Activated naive CD4-positive, alpha-beta T cell treated with anti-CD3 and anti-CD28 coated beads, Interleukin-2, amount 50 U/mL, for 24 hours (primary cell): ENCODE measurements at regions not wholly inside any gene's neighbourhood (a gene's known extent, or its start where the extent isn't known, plus 50 kb on each side); places are given as distances from the start of the nearest gene placed in this dataset.

Experiments
- H3K27ac Mint-ChIP-seq: one replicate; pipeline ENCODE4 v1.8.0; 2021; ENCODE audit warnings: mild to moderate bottlenecking, mixed read lengths
- H3K27me3 Mint-ChIP-seq: one replicate; pipeline ENCODE4 v1.8.0; 2021; ENCODE audit warnings: mixed read lengths
- H3K36me3 Mint-ChIP-seq: one replicate; pipeline ENCODE4 v1.8.0; 2021; ENCODE audit warnings: mixed read lengths
- H3K4me1 Mint-ChIP-seq: one replicate; pipeline ENCODE4 v1.8.0; 2021; ENCODE audit warnings: mixed read lengths
- H3K4me3 Mint-ChIP-seq: one replicate; pipeline ENCODE4 v1.8.0; 2021; ENCODE audit warnings: mild to moderate bottlenecking, mixed read lengths
- H3K9me3 Mint-ChIP-seq: one replicate; pipeline ENCODE4 v1.8.0; 2021; ENCODE audit warnings: mixed read lengths

GRCh38 chr2:126495189-126495588, 160.8 kb upstream of the GYPC start:
- H3K36me3 Mint-ChIP-seq: peaks cover 3% of the 10 kb centered on the region
- H3K9me3 Mint-ChIP-seq: peaks cover 9% of the 10 kb centered on the region
- no peak overlapping the region for H3K27ac Mint-ChIP-seq
- H3K4me1 Mint-ChIP-seq: no peaks in the 10 kb centered on the region
- no peak overlapping the region for H3K4me3 Mint-ChIP-seq
- H3K27me3 Mint-ChIP-seq: peaks cover 15% of the 10 kb centered on the region

DNA sequence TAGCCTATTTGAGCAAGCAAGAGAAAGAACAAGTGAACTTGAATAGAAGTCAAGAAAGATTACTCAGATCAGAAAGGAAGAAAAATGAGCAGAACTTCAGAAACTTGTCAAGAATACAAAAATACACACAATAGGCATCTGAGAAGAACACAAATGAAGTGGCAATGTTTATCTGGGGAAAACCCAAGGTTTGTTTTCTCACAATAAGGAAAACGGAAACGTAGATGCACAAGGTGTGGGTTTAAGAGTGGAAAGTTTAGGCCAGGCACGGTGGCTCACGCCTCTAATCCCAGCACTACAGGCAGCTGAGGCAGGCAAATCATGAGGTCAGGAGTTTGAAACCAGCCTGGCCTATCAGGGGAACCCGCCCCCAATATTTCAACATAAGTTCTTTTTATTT, 159.5 kb upstream of the GYPC start:
- Mint-ChIP-seq H3K36me3 (peaks cover 3% of the 10 kb centered on the region), H3K4me3 (no peak overlapping the region), H3K27ac (no peak overlapping the region), H3K27me3 (peaks cover 17% of the 10 kb centered on the region), H3K4me1 (no peaks in the 10 kb centered on the region), H3K9me3 (peaks cover 9% of the 10 kb centered on the region)

- H3K4me1 Mint-ChIP-seq: no peaks in the 10 kb centered on the region
- no peak overlapping the region for H3K4me3 Mint-ChIP-seq
- no peak overlapping the region for H3K27ac Mint-ChIP-seq
- H3K9me3 Mint-ChIP-seq: no peaks in the 10 kb centered on the region
- H3K27me3 Mint-ChIP-seq: peaks cover 9% of the 10 kb centered on the region
- no peaks in the 10 kb centered on the region for H3K36me3 Mint-ChIP-seq
Measured at GRCh38 chr2:126503476-126503875, 152.5 kb upstream of the GYPC start.

DNA sequence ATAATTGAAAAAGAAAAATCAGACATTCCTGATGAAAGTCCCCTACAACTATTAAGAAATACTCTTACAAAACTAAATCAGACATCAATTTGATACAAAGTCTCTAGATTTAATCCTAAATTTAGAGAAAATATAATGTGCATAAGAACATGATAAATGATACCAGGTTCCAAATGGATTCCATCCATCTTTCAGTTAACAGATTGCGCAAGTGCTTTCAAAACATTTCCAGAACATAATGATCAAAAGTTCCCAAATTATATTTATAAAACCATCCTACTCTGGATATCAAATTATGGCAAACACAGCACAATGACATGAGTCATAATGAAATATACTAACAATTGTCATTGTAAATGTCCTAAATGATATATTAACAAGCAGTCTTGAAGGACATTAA, 151.0 kb upstream of the GYPC start:
- no peaks in the 10 kb centered on the region for H3K4me1 Mint-ChIP-seq
- no peaks in the 10 kb centered on the region for H3K9me3 Mint-ChIP-seq
- peaks cover 6% of the 10 kb centered on the region for H3K27me3 Mint-ChIP-seq
- H3K36me3 Mint-ChIP-seq: no peaks in the 10 kb centered on the region
- no peak overlapping the region for H3K27ac Mint-ChIP-seq
- H3K4me3 Mint-ChIP-seq: no peak overlapping the region

GRCh38 chr2:126506786-126507185, 149.2 kb upstream of the GYPC start:
- Mint-ChIP-seq H3K27me3 (peaks cover 2% of the 10 kb centered on the region), H3K9me3 (no peaks in the 10 kb centered on the region), H3K4me3 (no peak overlapping the region), H3K27ac (no peak overlapping the region), H3K36me3 (no peaks in the 10 kb centered on the region), H3K4me1 (no peaks in the 10 kb centered on the region)

- Mint-ChIP-seq H3K9me3 (no peaks in the 10 kb centered on the region), H3K4me1 (no peaks in the 10 kb centered on the region), H3K4me3 (no peak overlapping the region), H3K27me3 (no peaks in the 10 kb centered on the region), H3K27ac (no peak overlapping the region), H3K36me3 (no peaks in the 10 kb centered on the region)
Measured at GRCh38 chr2:126507425-126507911, 148.5 kb upstream of the GYPC start.

DNA sequence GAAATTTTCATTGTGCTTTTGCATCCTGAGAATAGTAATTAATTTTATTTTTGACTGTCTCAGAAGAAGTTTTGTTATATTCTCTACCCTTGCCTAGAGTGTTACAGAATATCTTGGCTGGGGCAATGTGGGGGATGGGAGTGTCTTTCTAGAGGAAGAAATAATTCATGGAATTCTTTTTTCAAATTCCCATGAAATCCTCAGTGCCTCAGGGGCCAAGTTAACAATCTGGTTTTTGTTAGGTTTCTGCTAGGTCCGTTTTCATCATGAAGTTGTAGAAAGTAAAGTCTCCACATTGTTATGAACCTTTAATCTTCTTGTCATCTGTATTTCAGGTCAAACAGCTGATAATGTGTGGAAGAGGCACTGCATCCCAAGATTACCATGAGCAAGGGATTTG, 145.6 kb upstream of the GYPC start:
- no peaks in the 10 kb centered on the region for H3K9me3 Mint-ChIP-seq
- no peaks in the 10 kb centered on the region for H3K36me3 Mint-ChIP-seq
- H3K27ac Mint-ChIP-seq: no peak overlapping the region
- peaks cover 2% of the 10 kb centered on the region for H3K27me3 Mint-ChIP-seq
- H3K4me3 Mint-ChIP-seq: no peak overlapping the region
- H3K4me1 Mint-ChIP-seq: no peaks in the 10 kb centered on the region

DNA sequence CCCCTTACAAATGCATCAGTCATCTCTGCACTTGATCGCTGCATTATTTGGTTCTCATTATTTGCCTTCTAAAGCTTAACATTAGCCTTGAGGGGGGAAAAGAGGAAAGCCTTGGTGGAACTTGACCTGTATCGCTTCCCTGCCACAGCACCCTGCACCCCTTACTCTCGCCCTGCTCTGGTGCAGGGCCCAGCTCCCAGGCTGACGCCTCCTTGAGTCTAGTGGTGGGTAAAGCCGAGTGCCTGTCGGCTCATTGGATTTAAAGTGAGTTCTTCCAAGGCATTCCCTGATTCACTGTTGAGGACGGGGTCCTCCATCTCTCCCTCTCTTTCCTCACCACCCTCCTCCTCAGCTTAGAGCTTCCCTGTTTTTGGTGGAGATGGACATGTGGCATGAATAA, 145.0 kb upstream of the GYPC start:
- no peak overlapping the region for H3K27ac Mint-ChIP-seq
- H3K27me3 Mint-ChIP-seq: peaks cover 2% of the 10 kb centered on the region
- H3K4me3 Mint-ChIP-seq: no peak overlapping the region
- no peaks in the 10 kb centered on the region for H3K4me1 Mint-ChIP-seq
- no peaks in the 10 kb centered on the region for H3K36me3 Mint-ChIP-seq
- H3K9me3 Mint-ChIP-seq: no peaks in the 10 kb centered on the region

GRCh38 chr2:126512026-126512425, 143.9 kb upstream of the GYPC start:
- no peaks in the 10 kb centered on the region for H3K36me3 Mint-ChIP-seq
- H3K4me1 Mint-ChIP-seq: no peaks in the 10 kb centered on the region
- H3K27me3 Mint-ChIP-seq: peaks cover 2% of the 10 kb centered on the region
- H3K27ac Mint-ChIP-seq: no peak overlapping the region
- H3K4me3 Mint-ChIP-seq: no peak overlapping the region
- no peaks in the 10 kb centered on the region for H3K9me3 Mint-ChIP-seq

DNA sequence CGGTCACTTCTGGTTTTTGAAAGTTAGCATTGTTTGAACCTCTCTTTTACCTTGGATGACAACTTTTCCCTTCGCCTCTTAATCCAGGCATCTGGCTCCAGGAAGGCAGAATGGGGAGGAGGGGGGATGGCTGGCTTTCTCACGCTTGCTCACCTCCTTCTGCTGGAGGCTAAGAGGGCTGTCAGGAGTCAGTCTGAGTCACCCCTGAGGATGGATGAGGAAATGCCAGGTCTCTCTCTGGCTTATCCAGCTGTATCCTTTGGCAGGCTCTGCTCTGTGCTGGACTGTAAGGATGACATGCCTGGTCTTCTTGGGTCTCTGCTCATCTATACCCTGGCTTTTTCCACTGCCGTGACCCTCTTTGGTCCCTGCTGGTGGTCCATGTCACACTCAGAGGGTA, 142.9 kb upstream of the GYPC start:
- Mint-ChIP-seq H3K36me3 (no peaks in the 10 kb centered on the region), H3K4me1 (no peaks in the 10 kb centered on the region), H3K4me3 (no peak overlapping the region), H3K27ac (no peak overlapping the region), H3K27me3 (peaks cover 3% of the 10 kb centered on the region), H3K9me3 (no peaks in the 10 kb centered on the region)

DNA sequence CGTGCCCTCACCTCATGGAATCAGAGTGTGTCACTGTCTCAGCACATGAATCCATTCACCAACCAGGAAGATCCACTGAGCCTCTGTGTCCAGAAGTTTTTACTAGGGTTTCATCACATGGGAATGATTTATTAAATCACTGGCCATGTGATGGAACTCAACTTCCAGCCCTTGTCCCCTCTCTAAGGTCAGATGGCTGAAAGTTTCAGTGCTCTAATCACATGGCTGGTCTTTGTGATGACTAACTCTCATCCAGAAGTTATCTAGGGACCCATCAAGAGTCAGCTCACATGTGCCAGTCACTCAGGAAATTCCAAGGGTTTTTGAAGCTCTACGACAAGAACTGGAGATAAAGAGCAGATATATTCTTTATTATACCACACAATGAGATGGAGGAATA, 140.5 kb upstream of the GYPC start:
- Mint-ChIP-seq H3K9me3 (no peaks in the 10 kb centered on the region), H3K27me3 (peaks cover 3% of the 10 kb centered on the region), H3K4me3 (no peak overlapping the region), H3K36me3 (no peaks in the 10 kb centered on the region), H3K27ac (no peak overlapping the region), H3K4me1 (no peaks in the 10 kb centered on the region)

DNA sequence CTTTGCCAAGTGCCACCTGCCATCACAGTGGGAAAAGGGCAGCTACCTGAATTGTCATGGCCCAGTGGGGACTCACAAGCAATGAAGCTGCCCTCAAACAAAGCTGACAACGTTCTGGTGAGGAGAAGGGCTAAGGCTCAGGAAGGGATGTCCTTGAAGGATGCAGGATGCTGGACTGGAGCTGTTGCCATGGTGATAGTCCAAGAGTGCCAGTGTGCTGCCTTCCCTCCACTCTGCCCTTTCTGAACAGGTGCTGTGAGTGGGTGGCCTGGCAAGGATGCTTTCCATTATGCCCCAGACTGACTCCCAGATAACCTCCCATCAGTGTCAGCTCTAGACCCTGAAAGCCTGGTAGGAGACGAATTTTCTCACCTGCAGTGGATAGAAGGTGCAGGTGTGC, 137.8 kb upstream of the GYPC start:
- Mint-ChIP-seq H3K4me3 (no peak overlapping the region), H3K9me3 (no peaks in the 10 kb centered on the region), H3K27ac (no peak overlapping the region), H3K27me3 (peaks cover 3% of the 10 kb centered on the region), H3K36me3 (no peaks in the 10 kb centered on the region), H3K4me1 (no peaks in the 10 kb centered on the region)

- Mint-ChIP-seq H3K4me1 (no peaks in the 10 kb centered on the region), H3K9me3 (no peaks in the 10 kb centered on the region), H3K36me3 (no peaks in the 10 kb centered on the region), H3K4me3 (no peak overlapping the region), H3K27me3 (no peaks in the 10 kb centered on the region), H3K27ac (no peak overlapping the region)
Measured at GRCh38 chr2:126527836-126528490, 128.0 kb upstream of the GYPC start.

DNA sequence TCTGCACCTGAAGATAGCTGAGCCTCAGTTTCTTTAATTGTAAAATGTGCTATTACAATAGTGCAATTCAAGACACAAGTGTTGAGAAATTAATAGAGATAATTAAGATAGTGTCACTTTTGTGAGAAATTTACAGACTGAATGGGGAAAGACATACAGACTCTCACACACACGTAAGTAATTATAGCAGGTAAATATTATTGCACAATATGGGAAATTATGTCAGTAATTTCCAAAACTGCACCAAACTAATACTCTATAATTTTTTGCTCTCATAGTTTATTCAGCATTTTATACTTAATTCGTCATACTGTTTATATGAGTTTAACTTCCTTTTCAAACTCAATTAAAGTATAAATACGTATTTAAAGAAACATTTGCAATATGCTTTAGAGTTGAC, 124.9 kb upstream of the GYPC start:
- no peaks in the 10 kb centered on the region for H3K36me3 Mint-ChIP-seq
- no peaks in the 10 kb centered on the region for H3K9me3 Mint-ChIP-seq
- peaks cover 10% of the 10 kb centered on the region for H3K27me3 Mint-ChIP-seq
- peaks cover 4% of the 10 kb centered on the region for H3K4me1 Mint-ChIP-seq
- no peak overlapping the region for H3K4me3 Mint-ChIP-seq
- no peak overlapping the region for H3K27ac Mint-ChIP-seq

GRCh38 chr2:126534478-126534877, 121.5 kb upstream of the GYPC start:
- peaks cover 11% of the 10 kb centered on the region for H3K27me3 Mint-ChIP-seq
- H3K4me1 Mint-ChIP-seq: peaks cover 4% of the 10 kb centered on the region
- H3K4me3 Mint-ChIP-seq: no peak overlapping the region
- no peaks in the 10 kb centered on the region for H3K36me3 Mint-ChIP-seq
- no peaks in the 10 kb centered on the region for H3K9me3 Mint-ChIP-seq
- no peak overlapping the region for H3K27ac Mint-ChIP-seq

GRCh38 chr2:126535408-126535807, 120.5 kb upstream of the GYPC start:
- Mint-ChIP-seq H3K27ac (no peak overlapping the region), H3K9me3 (peaks cover 5% of the 10 kb centered on the region), H3K36me3 (no peaks in the 10 kb centered on the region), H3K27me3 (peaks cover 13% of the 10 kb centered on the region), H3K4me1 (peaks cover 4% of the 10 kb centered on the region), H3K4me3 (no peak overlapping the region)

DNA sequence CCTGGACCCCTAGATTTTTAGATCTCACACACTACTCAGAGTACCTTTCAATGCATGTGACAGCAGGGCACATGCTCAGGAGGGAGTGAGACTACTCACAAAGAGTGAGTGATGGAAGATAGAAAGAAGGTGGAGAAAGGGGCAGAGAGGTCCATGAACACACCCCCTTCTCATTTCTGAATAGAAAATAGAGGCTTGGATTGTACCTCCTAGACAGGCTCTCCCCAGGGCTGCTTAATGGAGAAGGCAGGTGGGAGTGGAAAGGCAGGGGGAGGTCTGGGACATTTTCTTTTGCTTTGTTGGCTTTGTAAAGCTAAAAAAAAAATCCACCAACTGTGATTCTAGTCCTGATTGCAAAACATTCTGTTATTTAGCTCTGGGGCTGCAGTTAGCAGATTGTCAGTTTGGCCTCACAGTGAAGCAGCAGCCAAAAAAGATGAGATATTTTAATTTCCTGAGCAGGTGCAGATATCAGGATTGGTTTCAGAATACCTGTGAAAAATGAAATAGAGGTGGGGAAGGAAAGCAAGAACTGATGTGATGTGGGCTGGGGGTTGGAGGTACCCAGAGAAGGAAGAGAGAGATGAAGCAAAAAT, 119.3 kb upstream of the GYPC start:
- Mint-ChIP-seq H3K36me3 (no peaks in the 10 kb centered on the region), H3K4me3 (no peak overlapping the region), H3K9me3 (peaks cover 7% of the 10 kb centered on the region), H3K4me1 (peaks cover 4% of the 10 kb centered on the region), H3K27ac (no peak overlapping the region), H3K27me3 (peaks cover 13% of the 10 kb centered on the region)
